AG09309 (cell line): ENCODE measurements at regions not wholly inside any gene's neighbourhood (a gene's known extent, or its start where the extent isn't known, plus 50 kb on each side); places are given as distances from the start of the nearest gene placed in this dataset.

Source experiments
- DNase-seq: peaks from one replicate; pipeline ENCODE4 v3.0.0-alpha.2; 2010; ENCODE audit warnings: low read depth
- H3K4me3 ChIP-seq: 2 replicates; pipeline ENCODE4 v1.5.1; 2011; ENCODE audit warnings: mild to moderate bottlenecking, low read depth, low read length, moderate library complexity; ENCODE audit not compliant: control insufficient read depth
- CTCF ChIP-seq: IDR thresholded peaks from 2 replicates; pipeline ENCODE4 v1.5.1; 2011; ENCODE audit warnings: mild to moderate bottlenecking, low read depth, low read length, inconsistent platforms; ENCODE audit not compliant: insufficient read depth, control insufficient read depth; ENCODE audit errors: missing control alignments

GRCh38 chr14:42548349-42548748, 941.7 kb downstream of the LRFN5 start:
- no peak for DNase-seq
- no peak for TF ChIP-seq CTCF

GRCh38 chr14:42545636-42546035, 939.0 kb downstream of the LRFN5 start:
- H3K4me3 ChIP-seq = no peak overlapping the region
- TF ChIP-seq CTCF = no peak
- DNase-seq = no peak

More at GRCh38 chr14:42548349-42548748, 941.7 kb downstream of the LRFN5 start:
- no peak overlapping the region for H3K4me3 ChIP-seq

DNA sequence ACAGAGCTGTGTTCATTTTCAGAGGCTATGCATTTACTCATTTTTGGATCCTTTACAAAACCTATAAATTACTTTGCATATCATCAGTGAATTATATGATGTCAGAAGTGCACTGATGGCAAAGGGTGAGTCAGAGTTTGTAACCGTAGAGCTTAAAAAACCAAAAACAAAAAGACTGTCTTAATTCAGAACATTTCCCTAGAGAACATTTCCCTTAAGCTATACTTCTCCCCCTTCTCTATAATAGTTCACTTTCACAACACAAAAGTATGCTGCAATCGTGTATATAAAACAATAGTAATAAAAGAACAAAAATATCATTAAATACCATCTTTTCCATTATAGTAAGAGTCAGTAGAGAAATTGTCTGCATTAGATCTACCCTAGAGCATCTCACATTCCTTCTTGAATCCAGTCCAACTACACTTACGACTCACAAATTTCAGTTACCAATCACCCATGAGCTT, 934.9 kb downstream of the LRFN5 start:
- no peak for TF ChIP-seq CTCF
- no peak overlapping the region for H3K4me3 ChIP-seq
- no peak for DNase-seq

DNA sequence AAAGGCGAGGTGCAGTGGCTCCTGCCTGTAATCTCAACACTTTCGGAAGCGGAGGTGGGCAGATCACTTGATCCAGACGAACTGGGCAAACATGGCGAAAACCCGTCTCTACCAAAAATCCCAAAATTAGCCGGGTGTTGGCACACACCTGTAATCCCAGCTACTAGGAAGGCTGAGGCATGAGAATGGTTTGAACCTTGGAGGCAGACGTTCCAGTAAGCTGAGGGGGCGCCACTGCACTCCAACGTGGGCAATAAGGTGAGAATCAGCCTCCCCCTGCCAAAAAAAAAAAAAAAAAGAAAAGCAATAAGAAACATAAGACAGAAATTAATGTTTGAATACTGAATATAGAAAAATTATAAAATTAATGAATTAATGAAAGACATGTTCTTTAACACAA, 928.7 kb downstream of the LRFN5 start:
- no peak for TF ChIP-seq CTCF
- H3K4me3 ChIP-seq = no peak overlapping the region
- DNase-seq = no peak

- no peak overlapping the region for H3K4me3 ChIP-seq
- no peak for TF ChIP-seq CTCF
- no peak for DNase-seq
Observed at GRCh38 chr14:42533476-42533875, 926.8 kb downstream of the LRFN5 start.

DNA sequence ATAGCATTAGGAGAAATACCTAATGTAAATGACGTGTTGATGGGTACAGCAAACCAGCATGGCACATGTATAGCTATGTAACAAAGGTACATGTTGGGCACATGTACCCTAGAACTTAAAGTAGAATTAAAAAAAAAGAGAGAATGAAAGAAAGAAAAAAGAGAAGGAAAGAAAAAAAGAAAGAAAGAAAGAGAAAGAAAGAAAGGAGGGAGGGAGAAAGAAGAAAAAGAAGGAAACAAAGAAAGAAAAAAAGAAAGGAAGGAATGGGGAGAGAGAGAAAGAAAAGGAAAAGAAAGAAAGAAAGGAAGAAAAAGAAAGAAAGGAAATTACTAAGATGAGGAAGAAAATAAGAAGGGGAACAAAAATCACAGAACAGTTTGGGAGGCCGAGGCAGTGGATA, 925.5 kb downstream of the LRFN5 start:
- H3K4me3 ChIP-seq = no peak overlapping the region
- DNase-seq = no peak
- TF ChIP-seq CTCF = no peak

- TF ChIP-seq CTCF = no peak
- no peak for DNase-seq
Observed at GRCh38 chr14:42527141-42527540, 920.5 kb downstream of the LRFN5 start.

More at GRCh38 chr14:42527141-42527540, 920.5 kb downstream of the LRFN5 start:
- H3K4me3 ChIP-seq = no peak overlapping the region
